Anterior cingulate cortex (tissue), 58 donors: ENCODE measurements at regions not wholly inside any gene's neighbourhood (a gene's known extent, or its start where the extent isn't known, plus 50 kb on each side); places are given as distances from the start of the nearest gene placed in this dataset.

Experiments
- DNase-seq, 58 donors: peaks; one replicate each; lab custom pipeline; 2025; lab: John Stamatoyannopoulos, UW

DNA sequence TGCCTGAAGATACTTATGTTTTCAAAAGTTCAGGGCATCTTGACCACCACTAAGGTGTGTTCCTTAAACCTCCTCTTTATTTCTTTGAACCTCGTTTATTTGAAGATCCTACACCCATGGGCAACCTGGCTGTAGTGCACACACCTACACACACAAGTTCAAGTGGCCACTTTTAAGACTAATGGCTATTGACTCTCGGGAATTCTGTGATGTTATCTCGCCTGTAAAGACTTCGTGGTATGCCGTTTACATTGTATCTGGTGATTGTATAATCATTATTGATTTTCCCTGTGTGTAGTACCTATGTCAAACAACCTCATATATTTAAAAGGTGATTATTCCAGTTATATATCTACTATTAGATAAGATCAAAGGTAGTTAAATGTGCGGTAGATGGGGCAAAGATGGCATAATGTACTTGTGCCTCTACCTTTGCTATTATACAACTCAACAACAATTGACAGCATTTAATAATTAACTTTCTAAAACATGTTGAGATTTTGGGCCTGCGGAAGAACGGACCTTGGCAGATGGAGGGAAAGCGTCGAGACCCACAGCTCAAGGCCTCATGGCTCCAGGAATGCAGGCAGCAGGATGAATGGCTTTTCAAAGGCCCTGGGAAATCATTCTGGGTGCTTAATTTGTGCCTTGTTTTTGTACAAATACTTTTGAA lies 51.4 kb upstream of the IRX2 start:
- DNase-seq: no peak

- no peak for DNase-seq
Observed at GRCh38 chr5:2801577-2802525, 50.4 kb upstream of the IRX2 start.
